GM21526 (cell line): ENCODE measurements at regions not wholly inside any gene's neighbourhood (a gene's known extent, or its start where the extent isn't known, plus 50 kb on each side); places are given as distances from the start of the nearest gene placed in this dataset.

Experiments used
- ATAC-seq: cut with Tn5 transposase; IDR thresholded peaks from one replicate; pipeline ENCODE4 v1.9.1; 2021; ENCODE audit warnings: moderate library complexity; ENCODE audit not compliant: unreplicated experiment, low FRiP score

DNA sequence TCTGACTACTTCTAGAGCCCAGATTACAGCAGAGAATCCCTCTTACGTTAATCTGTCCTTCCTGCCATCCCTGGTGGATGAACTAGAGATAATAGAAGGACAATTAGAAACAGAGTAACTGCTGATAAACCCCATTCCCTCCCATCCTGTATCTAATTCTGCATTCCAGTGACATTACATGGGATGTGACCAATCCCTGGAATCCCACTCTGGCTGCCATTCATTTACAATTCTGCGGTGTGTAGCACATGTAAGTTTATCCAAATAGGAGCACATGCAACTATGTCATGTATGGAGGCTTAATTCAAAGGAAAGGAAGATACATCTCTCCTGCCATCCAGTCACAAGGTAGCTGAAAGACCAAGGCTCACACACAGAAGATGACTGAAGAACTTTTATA is 339.5 kb downstream of the GPAT3 start:
- ATAC-seq, result no peak

DNA sequence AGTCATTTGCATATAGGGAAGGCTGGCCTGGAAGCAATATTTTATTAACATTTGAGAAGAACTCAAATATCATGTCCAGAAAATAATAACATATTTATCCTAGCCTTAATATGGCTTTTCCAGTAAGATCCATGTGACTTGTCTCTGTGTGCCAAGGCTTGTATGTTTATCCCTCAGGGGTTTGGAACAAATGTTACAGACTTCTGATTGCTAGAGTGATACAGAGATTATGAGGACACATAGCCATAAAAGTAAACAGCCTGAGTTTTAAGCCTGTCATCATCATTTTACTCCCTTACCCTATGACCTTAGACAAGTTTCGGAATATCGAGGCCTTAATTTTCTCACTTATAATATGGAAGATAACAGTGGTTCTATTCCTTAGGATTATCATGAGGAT is 338.1 kb downstream of the GPAT3 start:
- no peak for ATAC-seq

DNA sequence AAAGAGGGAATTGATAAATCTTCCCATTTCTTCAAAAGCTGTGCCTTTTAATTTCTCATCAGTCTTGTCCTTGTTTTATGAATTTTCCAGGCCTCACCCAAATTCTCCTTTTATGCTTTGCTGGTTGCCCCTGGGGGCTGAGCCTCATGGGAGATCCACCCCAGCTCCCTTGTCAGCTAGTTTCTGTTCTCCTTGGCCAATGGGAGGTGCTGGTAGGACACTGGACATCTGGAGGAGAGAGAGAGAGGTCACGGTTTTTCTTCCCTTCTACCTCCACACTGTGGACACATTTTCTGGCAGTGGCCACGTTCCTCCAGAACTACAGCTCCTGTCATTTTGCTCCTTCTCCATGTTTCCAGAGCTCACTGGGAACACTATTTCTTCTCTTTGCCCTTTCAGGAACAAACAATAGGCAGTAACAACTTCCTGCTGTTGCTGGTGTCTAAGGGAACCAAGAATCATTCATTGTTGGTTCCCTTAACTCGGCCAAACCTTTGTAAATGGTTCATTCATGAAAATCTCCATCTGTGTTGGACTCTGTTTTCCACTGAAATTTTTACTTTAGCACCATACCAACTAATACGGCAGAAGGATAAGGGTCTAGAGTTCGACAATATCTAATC is 334.5 kb downstream of the GPAT3 start:
- ATAC-seq, result no peak

DNA sequence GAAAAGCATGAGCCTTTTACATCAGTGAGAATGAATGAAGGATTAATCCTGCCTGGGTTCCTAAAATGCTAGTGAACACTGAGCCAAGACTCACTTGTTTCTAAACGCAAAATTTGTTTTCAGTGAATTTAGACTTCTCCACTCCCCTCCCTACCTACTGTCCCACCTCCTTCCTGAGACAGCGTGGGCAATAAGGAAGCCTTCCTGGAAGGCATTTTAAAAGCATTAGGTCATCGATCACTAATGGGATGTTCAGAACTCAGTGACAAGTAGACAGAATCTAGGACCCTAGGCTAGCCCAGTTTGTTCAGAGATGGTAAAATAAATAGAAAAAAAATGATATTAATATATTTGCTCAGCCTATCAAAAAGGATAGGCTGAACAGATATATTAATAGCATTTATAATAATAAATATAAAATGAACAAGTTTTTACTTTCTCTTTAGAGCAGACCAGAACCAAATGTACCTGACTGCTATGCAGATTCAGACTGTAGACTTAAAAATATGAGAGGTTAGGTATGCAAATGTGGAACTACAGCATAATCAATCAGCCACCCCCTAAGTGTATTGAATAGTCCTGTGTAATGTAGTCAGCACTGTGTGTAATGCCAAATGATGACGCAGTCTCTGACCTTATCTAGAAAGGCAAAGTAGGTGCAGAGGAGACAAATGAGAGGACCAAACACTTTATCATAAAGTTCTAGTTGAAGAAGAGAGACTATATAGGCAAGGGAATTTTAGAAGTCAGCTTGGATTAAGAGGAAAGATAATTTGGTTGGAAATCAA is 331.1 kb downstream of the GPAT3 start:
- ATAC-seq, result no peak

DNA sequence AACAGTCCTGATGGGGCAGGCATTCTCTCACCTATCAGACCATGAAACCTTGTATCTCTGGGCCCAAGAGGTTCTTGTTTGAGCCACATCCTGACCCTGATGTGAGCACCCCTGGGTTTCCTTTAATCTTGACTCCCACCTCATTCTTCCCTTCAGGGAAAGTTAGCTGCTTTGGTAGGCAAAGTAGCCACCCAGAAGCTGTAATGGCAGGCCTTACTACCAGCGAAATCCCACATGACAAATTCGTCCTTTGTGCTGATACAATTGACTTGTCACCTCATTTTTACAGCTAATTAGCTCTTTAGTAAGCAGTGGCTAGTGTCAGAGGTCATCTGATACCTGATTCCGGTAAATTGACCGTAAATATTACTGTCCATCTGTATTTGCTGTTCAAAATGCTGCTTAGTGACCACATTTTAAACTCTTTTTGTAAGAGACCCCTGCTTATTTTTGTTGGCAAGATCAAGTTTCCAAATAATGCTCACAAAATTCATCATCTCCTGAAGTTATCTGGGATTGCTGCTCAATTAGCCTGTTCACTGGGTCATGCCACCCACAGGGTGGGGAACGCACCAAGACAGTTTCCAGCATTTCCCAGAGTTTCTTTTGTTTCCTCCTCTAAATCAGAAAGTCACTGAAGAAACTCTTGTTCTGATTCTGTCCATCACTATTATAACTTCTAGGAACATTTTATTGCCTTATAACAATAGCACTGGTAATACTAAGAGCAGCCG is 329.7 kb downstream of the GPAT3 start:
- ATAC-seq, result no peak

- no peak for ATAC-seq
Observed at GRCh38 chr4:83864097-83864817, 328.3 kb downstream of the GPAT3 start.

DNA sequence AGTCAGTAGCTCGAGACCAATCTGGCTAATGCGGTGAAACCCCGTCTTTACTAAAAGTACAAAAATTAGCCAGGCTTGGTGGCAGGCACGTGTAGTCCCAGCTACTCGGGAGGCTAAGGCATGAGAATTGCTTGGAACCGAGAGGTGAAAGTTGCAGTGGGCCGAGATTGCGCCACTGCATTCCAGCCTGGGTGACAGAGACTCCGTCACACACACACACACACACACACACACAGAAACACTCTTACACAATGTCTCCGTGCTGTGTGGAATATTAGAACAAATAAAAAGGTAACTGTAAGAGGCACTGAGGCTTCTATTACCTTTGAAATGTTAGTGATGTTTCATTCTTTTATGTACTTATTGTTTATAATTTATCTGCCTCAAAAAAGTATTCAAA is 326.6 kb downstream of the GPAT3 start:
- ATAC-seq, result no peak

DNA sequence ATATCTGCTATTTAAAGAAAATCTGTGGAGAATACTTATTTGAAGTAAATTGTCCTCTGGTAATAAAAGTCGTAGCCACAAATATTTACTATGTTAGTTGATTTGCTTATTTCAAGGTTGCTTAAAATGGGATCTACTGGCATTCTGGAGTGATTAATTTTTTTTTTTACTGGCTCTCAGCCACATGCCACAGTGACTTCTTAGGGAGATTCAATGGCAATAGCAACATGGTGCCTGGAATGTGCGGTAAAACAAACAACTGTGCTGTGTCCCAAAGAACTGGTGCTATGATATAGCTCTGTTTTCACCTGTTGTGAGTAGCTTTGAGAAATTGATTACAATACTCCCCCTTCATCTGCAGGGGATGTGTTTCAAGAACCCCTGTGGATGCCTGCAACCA is 324.3 kb downstream of the GPAT3 start:
- no peak for ATAC-seq

GRCh38 chr4:83858131-83858530 is 322.2 kb downstream of the GPAT3 start:
- no peak for ATAC-seq

- no peak for ATAC-seq
Observed at GRCh38 chr4:83855044-83855443, 319.1 kb downstream of the GPAT3 start.

DNA sequence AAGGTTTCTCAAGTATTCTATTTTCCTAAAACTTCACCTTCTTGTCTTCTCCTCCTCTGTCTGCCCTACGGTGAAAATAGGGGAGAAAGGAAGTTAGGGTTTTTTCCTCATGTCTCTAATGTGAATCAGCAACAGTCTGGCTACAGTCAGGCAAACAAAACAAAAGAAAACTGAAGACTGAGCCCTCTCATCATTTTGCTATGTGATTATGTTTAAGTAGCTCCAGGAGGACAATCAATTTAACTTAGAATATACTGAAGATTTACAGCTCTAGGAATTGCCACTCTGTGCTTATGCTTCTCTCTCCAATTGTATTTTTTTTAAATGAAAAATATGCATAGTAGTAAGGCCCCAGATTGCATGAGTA is 316.2 kb downstream of the GPAT3 start:
- no peak for ATAC-seq

DNA sequence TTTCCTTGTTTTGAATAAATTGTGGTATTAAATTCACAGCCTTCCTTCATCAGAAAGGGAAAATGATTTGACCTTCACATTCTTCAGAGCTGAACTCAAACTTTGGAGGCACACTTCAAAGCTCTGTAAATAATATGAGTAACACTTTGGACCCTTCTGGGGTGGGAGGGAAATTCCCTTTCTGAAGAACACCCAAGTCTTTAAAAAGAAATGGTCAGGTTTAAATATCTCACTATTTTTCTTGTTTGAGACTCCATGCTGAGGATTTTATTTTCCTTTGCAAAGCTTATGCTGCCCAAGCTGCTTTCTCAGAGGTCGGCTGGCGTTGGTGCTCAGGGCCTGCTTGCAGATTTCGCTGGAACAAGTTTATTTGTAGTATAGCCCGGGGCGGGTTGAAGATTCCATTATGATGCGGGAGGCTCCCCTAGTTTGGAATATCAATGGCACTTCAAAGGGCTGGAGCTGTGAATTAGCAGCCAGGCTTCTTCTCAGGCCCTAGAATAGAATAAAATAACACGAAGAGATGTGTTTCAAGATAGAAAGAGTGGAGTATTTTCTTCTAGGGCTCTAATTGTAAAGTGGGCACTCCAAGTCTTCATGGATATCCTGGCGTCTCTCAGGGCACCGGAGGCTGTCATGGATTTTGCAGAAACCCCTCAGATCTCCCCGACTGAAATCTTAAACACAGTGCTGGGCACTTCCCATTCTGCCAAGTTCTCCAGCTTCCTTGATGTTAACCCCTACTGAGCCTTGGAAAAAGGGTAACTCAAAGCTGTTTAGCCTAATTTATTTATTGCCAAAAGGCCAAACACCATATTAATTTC is 315.6 kb downstream of the GPAT3 start:
- ATAC-seq, result no peak

DNA sequence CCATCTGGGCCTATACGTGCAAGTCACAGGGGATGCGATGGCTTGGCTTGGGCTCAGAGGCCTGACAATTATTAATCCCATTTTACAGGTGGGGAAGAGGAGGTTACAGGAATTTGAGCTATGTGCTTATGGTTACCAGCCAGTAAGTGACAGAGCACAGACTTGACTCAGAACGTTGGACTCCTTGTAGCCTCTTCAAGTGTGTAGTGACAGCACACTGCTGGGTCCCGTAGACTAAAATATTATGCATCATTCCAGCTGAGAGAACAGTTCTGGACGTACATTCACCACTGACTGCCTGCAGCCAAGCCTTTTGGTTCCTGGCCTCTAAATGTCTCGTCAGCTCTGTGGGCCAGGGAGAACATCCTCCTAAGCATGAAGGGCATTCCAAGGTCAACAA is 314.5 kb downstream of the GPAT3 start:
- no peak for ATAC-seq

GRCh38 chr4:83846193-83846830 is 310.4 kb downstream of the GPAT3 start:
- no peak for ATAC-seq

- ATAC-seq, result no peak
Observed at GRCh38 chr4:83839615-83840014, 303.7 kb downstream of the GPAT3 start.

DNA sequence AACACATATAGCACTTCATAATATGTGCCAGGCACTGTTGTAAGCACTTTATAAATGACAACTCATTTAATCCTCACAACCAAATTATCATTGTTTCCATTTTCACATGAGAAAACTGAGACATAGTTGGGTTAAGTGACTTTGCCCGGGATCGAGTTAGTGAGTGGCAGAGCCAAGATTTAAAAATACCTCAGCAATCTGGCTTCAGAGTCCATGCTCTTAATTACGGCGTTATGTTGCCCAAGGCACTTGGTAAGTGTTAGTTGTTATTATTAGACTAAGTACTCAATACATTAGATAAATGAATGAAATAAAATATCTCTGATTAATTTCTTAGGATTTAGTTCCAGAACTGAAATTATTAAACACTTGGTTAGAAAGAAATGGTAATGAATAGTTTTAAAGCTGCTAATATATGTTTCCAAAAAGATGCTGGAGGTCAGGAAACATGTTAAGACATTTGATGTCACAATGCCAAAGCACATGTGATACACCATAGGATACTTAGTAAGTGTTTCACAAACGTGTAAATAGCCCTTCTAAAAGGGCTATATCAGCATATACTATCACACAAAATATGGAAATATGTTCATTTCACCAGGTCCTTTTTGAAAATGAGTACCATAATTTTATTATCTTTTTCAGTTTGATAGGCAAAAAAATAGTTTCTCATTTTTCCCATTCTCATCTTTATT is 301.9 kb downstream of the GPAT3 start:
- ATAC-seq, result no peak

DNA sequence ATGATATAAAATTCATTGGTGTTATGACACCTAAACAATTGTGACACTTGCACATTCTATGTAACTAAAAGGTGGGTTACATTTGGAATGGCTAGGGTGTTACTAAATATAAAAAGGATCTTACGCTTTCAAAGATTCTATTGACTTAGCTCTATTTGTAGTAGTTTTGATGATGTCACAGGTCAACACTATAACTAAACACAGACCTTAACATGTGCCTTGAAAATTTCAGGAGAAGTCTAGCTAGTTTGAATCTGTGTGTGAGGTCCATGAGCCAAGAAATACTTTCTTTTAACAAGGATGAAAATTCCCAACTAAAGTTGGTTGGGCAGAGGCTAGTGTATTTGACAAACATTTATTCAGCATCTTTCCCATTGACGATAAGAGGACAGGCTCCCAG is 298.0 kb downstream of the GPAT3 start:
- ATAC-seq, result no peak

DNA sequence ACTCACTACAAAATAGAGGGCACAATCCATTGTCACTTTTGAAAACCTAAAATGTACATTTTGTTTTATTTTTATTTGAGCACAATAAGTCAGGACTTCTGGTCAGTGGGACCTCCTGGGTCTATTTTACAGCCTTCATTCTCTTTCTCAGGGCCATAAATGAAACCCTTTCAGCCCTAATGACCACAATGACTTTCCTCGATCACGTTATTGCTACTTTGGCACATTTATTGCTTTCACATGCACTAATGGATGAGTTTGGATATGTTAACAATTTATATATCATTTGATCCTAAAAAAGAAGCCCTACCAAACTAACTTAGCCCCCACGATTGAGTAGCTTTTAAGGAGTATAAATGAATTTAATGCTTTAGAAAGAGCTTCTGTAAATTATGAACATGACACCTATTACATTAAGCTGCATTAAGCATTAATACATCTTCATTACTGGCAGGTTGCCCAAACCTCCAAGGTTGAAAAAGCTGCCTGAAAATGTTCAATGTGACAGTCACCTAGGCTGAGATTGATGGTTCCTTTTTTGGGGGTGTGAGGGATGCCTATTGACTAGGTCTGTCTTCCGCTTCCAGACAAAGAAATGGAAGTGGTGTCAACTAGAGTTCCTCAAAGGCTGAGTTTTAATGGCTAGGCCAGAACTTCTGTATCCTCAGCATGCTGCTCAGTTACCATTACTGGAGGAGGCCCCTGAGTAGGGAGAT is 296.4 kb downstream of the GPAT3 start:
- no peak for ATAC-seq

GRCh38 chr4:83831588-83831987 is 295.7 kb downstream of the GPAT3 start:
- no peak for ATAC-seq
